ENCODE measurements at regions not wholly inside any gene's neighbourhood (a gene's known extent, or its start where the extent isn't known, plus 50 kb on each side); places are given as distances from the start of the nearest gene placed in this dataset.

GRCh38 chr18:10286580-10287150 lies 167.8 kb upstream of the APCDD1 start:
- no peak overlapping the region for H3K4me3 Mint-ChIP-seq (ENCODE audit: low read depth)
- H3K36me3 Mint-ChIP-seq (ENCODE audit: insufficient read depth), result no peaks in the 10 kb centered on the region
- no peak for TF ChIP-seq CTCF (IDR thresholded peaks at IDR 0.05; ENCODE audit: unreplicated experiment)
- no peak overlapping the region for H3K27ac Mint-ChIP-seq
- H3K27me3 Mint-ChIP-seq, result peaks cover 43% of the 10 kb centered on the region
- DNase-seq (ENCODE audit: low spot score, unreplicated experiment), result no peak
- peaks cover 4% of the 10 kb centered on the region for H3K4me1 Mint-ChIP-seq (ENCODE audit: low read depth)
- H3K9me3 Mint-ChIP-seq (ENCODE audit: low read depth), result peaks cover 7% of the 10 kb centered on the region

GRCh38 chr18:10289251-10289650 lies 165.2 kb upstream of the APCDD1 start:
- no peak overlapping the region for H3K4me3 Mint-ChIP-seq (ENCODE audit: low read depth)
- H3K9me3 Mint-ChIP-seq (ENCODE audit: low read depth), result peaks cover 7% of the 10 kb centered on the region
- no peak overlapping the region for H3K27ac Mint-ChIP-seq
- no peak for DNase-seq (ENCODE audit: low spot score, unreplicated experiment)
- TF ChIP-seq CTCF (IDR thresholded peaks at IDR 0.05; ENCODE audit: unreplicated experiment), result no peak
- H3K4me1 Mint-ChIP-seq (ENCODE audit: low read depth), result peaks cover 9% of the 10 kb centered on the region
- no peaks in the 10 kb centered on the region for H3K36me3 Mint-ChIP-seq (ENCODE audit: insufficient read depth)
- peaks cover 44% of the 10 kb centered on the region for H3K27me3 Mint-ChIP-seq

GRCh38 chr18:10289951-10290637 lies 164.3 kb upstream of the APCDD1 start:
- Mint-ChIP-seq H3K27me3 (peaks cover 43% of the 10 kb centered on the region), H3K4me3 (ENCODE audit: low read depth) (no peak overlapping the region), H3K9me3 (ENCODE audit: low read depth) (peaks cover 7% of the 10 kb centered on the region), H3K4me1 (ENCODE audit: low read depth) (peaks cover 9% of the 10 kb centered on the region), H3K27ac (no peak overlapping the region), H3K36me3 (ENCODE audit: insufficient read depth) (no peaks in the 10 kb centered on the region)
- DNase-seq (ENCODE audit: low spot score, unreplicated experiment), result no peak
- no peak for TF ChIP-seq CTCF (IDR thresholded peaks at IDR 0.05; ENCODE audit: unreplicated experiment)

GRCh38 chr18:10290638-10291235 lies 163.7 kb upstream of the APCDD1 start:
- Mint-ChIP-seq H3K4me1 (ENCODE audit: low read depth) (peaks cover 9% of the 10 kb centered on the region), H3K27me3 (peaks cover 48% of the 10 kb centered on the region), H3K36me3 (ENCODE audit: insufficient read depth) (no peaks in the 10 kb centered on the region), H3K4me3 (ENCODE audit: low read depth) (no peak overlapping the region), H3K9me3 (ENCODE audit: low read depth) (peaks cover 7% of the 10 kb centered on the region), H3K27ac (no peak overlapping the region)
- no peak for TF ChIP-seq CTCF (IDR thresholded peaks at IDR 0.05; ENCODE audit: unreplicated experiment)
- DNase-seq (ENCODE audit: low spot score, unreplicated experiment), result no peak

- Mint-ChIP-seq H3K27ac (no peak overlapping the region), H3K4me1 (ENCODE audit: low read depth) (peaks cover 9% of the 10 kb centered on the region), H3K36me3 (ENCODE audit: insufficient read depth) (no peaks in the 10 kb centered on the region), H3K9me3 (ENCODE audit: low read depth) (peaks cover 7% of the 10 kb centered on the region), H3K27me3 (peaks cover 50% of the 10 kb centered on the region), H3K4me3 (ENCODE audit: low read depth) (no peak overlapping the region)
- DNase-seq (ENCODE audit: low spot score, unreplicated experiment), result no peak
- TF ChIP-seq CTCF (IDR thresholded peaks at IDR 0.05; ENCODE audit: unreplicated experiment), result no peak
Measured at GRCh38 chr18:10291568-10291981, 162.9 kb upstream of the APCDD1 start.

Measured in progenitor cell of endocrine pancreas (in vitro differentiated cells).